Neural cell (in vitro differentiated cells): ENCODE measurements at regions not wholly inside any gene's neighbourhood (a gene's known extent, or its start where the extent isn't known, plus 50 kb on each side); places are given as distances from the start of the nearest gene placed in this dataset.

Experiments used
- EP300 ChIP-seq: fragments of 450-650 bp; conservative IDR thresholded peaks from 2 replicates; pipeline ENCODE4 v1.6.1; 2014; ENCODE audit warnings: antibody characterized with exemption, mild to moderate bottlenecking, moderate library complexity; ENCODE audit not compliant: poor library complexity, severe bottlenecking
- EZH2 ChIP-seq: fragments of 200-600, 300-800 bp; shearing (Covaris generic), sonication (generic); IDR thresholded peaks from 2 replicates; pipeline ENCODE4 v1.6.1; 2014; ENCODE audit warnings: antibody characterized with exemption, low read length, borderline replicate concordance, mild to moderate bottlenecking; ENCODE audit not compliant: insufficient read depth, poor library complexity, severe bottlenecking
- MXI1 ChIP-seq: fragments of 450-650 bp; conservative IDR thresholded peaks from 2 replicates; pipeline ENCODE4 v1.6.1; 2014; ENCODE audit warnings: antibody characterized with exemption, mild to moderate bottlenecking; ENCODE audit not compliant: poor library complexity, severe bottlenecking
- POLR2AphosphoS5 ChIP-seq: IDR thresholded peaks from 2 replicates; pipeline ENCODE4 v1.6.1; 2012
- RAD21 ChIP-seq: fragments of 450-650 bp; conservative IDR thresholded peaks from 2 replicates; pipeline ENCODE4 v1.6.1; 2014; ENCODE audit warnings: antibody characterized with exemption, mild to moderate bottlenecking, moderate library complexity
- TAF1 ChIP-seq: IDR thresholded peaks from 2 replicates; pipeline ENCODE4 v1.6.1; 2012; ENCODE audit warnings: low read depth
- TF ChIP-seq, protein P1 (sequence below): fragments of 450-650 bp; IDR thresholded peaks from 2 replicates; pipeline ENCODE4 v1.5.1; 2014; ENCODE audit warnings: antibody characterized with exemption, mild to moderate bottlenecking, moderate library complexity; ENCODE audit not compliant: poor library complexity, severe bottlenecking
- TF ChIP-seq, protein P2 (sequence below): IDR thresholded peaks from 2 replicates; pipeline ENCODE4 v1.6.1; 2012; ENCODE audit warnings: borderline replicate concordance

DNA sequence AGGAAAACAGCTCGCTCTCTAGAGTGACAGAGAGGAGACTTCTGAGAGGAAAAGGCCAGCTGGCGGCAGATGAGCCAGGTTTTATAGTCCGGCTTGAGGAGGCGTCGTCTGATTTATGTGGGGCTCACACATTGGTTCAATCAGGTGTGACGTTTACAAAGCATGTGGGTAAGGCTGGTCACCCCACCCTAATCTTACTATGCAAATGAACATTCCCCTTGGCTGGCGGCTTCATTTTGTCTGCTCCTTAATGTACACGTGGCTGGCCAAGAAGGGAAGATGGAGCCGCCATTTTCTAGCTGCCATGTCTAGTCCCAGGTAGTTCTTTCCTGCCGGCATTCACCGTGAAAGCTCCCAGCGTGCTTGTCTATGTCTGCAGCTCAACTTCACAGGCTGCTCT is 299.1 kb upstream of the SPRED2 start:
- TF ChIP-seq, protein P1, sequence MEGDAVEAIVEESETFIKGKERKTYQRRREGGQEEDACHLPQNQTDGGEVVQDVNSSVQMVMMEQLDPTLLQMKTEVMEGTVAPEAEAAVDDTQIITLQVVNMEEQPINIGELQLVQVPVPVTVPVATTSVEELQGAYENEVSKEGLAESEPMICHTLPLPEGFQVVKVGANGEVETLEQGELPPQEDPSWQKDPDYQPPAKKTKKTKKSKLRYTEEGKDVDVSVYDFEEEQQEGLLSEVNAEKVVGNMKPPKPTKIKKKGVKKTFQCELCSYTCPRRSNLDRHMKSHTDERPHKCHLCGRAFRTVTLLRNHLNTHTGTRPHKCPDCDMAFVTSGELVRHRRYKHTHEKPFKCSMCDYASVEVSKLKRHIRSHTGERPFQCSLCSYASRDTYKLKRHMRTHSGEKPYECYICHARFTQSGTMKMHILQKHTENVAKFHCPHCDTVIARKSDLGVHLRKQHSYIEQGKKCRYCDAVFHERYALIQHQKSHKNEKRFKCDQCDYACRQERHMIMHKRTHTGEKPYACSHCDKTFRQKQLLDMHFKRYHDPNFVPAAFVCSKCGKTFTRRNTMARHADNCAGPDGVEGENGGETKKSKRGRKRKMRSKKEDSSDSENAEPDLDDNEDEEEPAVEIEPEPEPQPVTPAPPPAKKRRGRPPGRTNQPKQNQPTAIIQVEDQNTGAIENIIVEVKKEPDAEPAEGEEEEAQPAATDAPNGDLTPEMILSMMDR: no peak
- TF ChIP-seq POLR2AphosphoS5 (no peak), EP300 (no peak), MXI1 (no peak), RAD21 (no peak), EZH2 (no peak), TAF1 (no peak)
- TF ChIP-seq, protein P2, sequence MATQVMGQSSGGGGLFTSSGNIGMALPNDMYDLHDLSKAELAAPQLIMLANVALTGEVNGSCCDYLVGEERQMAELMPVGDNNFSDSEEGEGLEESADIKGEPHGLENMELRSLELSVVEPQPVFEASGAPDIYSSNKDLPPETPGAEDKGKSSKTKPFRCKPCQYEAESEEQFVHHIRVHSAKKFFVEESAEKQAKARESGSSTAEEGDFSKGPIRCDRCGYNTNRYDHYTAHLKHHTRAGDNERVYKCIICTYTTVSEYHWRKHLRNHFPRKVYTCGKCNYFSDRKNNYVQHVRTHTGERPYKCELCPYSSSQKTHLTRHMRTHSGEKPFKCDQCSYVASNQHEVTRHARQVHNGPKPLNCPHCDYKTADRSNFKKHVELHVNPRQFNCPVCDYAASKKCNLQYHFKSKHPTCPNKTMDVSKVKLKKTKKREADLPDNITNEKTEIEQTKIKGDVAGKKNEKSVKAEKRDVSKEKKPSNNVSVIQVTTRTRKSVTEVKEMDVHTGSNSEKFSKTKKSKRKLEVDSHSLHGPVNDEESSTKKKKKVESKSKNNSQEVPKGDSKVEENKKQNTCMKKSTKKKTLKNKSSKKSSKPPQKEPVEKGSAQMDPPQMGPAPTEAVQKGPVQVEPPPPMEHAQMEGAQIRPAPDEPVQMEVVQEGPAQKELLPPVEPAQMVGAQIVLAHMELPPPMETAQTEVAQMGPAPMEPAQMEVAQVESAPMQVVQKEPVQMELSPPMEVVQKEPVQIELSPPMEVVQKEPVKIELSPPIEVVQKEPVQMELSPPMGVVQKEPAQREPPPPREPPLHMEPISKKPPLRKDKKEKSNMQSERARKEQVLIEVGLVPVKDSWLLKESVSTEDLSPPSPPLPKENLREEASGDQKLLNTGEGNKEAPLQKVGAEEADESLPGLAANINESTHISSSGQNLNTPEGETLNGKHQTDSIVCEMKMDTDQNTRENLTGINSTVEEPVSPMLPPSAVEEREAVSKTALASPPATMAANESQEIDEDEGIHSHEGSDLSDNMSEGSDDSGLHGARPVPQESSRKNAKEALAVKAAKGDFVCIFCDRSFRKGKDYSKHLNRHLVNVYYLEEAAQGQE: no peak
